ENCODE measurements at regions not wholly inside any gene's neighbourhood (a gene's known extent, or its start where the extent isn't known, plus 50 kb on each side); places are given as distances from the start of the nearest gene placed in this dataset.
"Not testable (repeated sequence)": the region's sequence is repeated elsewhere in the genome, so short reads cannot be mapped to it uniquely, and the experiment has no call there.

GRCh38 chrX:960821-961220 lies 251.6 kb downstream of the CRLF2 start:
- Histone ChIP-seq H3K4me1 (no peaks in the 10 kb centered on the region), H3K27me3 (peaks cover 0 to 9% of the 10 kb centered on the region in 2 donors), H3K36me3 (no peaks in the 10 kb centered on the region), H3K4me3 (no peak overlapping the region), H3K27ac (no peak overlapping the region), H3K9me3 (peaks cover 0 to 3% (median 0%) of the 10 kb centered on the region in 4 donors)
- TF ChIP-seq CTCF (IDR thresholded peaks at IDR 0.05): no peak
- 35 to 40% methylated on average over 8 of the region's 8 CpGs for WGBS, 2 donors
- no peak for DNase-seq (ENCODE audit: low spot score in 2 of 2)

- TF ChIP-seq CTCF (IDR thresholded peaks at IDR 0.05) (no peak), EP300 (IDR thresholded peaks at IDR 0.05) (no peak), POLR2A (IDR thresholded peaks at IDR 0.05) (no peak)
- no peak overlapping the region for H3K27ac ChIP-seq
- no peaks in the 10 kb centered on the region for H3K4me1 ChIP-seq
- peaks cover 0 to 6% (median 0%) of the 10 kb centered on the region in 4 donors for H3K9me3 ChIP-seq
- peaks cover 0 to 9% of the 10 kb centered on the region in 2 donors for H3K27me3 ChIP-seq
- WGBS, 2 donors: 54 to 70% methylated on average over 10 of the region's 10 CpGs
- no peaks in the 10 kb centered on the region for H3K36me3 ChIP-seq
- H3K4me3 ChIP-seq: no peak overlapping the region
- no peak for DNase-seq (ENCODE audit: low spot score in 2 of 2)
These were observed 252.9 kb downstream of the CRLF2 start for GRCh38 chrX:959595-959994.

GRCh38 chrX:955168-955781 lies 257.2 kb downstream of the CRLF2 start:
- not testable (repeated sequence) for DNase-seq (ENCODE audit: low spot score in 2 of 2); H3K27ac ChIP-seq; H3K36me3 ChIP-seq; H3K4me1 ChIP-seq; H3K27me3 ChIP-seq; H3K4me3 ChIP-seq
- H3K9me3 ChIP-seq: peaks cover 0 to 18% (median 0%) of the 10 kb centered on the region in 4 donors
- whole genome bisulfite sequencing, 2 donors: 71 to 81% methylated on average over 1 of the region's 1 CpG

GRCh38 chrX:953879-954482 lies 258.5 kb downstream of the CRLF2 start:
- no peak overlapping the region for H3K27ac ChIP-seq
- no peak for TF ChIP-seq POLR2A (IDR thresholded peaks at IDR 0.05)
- TF ChIP-seq EP300 (IDR thresholded peaks at IDR 0.05): no peak
- no peak for TF ChIP-seq CTCF (IDR thresholded peaks at IDR 0.05)
- H3K36me3 ChIP-seq: no peaks in the 10 kb centered on the region
- no peak overlapping the region for H3K4me3 ChIP-seq
- H3K27me3 ChIP-seq: no peaks in the 10 kb centered on the region
- peaks cover 0 to 20% (median 0%) of the 10 kb centered on the region in 4 donors for H3K9me3 ChIP-seq
- no peaks in the 10 kb centered on the region for H3K4me1 ChIP-seq
- no peak for DNase-seq (ENCODE audit: low spot score in 2 of 2)

GRCh38 chrX:952816-953215 lies 259.6 kb downstream of the CRLF2 start:
- no peak for DNase-seq (ENCODE audit: low spot score in 2 of 2)
- Histone ChIP-seq H3K9me3 (peaks cover 0 to 31% (median 0%) of the 10 kb centered on the region in 4 donors), H3K36me3 (no peaks in the 10 kb centered on the region), H3K4me1 (no peaks in the 10 kb centered on the region), H3K27me3 (no peaks in the 10 kb centered on the region), H3K4me3 (no peak overlapping the region), H3K27ac (no peak overlapping the region)
- 61 to 62% methylated on average over 5 of the region's 5 CpGs for WGBS, 2 donors
- TF ChIP-seq EP300 (IDR thresholded peaks at IDR 0.05): no peak
- TF ChIP-seq POLR2A (IDR thresholded peaks at IDR 0.05): no peak
- no peak for TF ChIP-seq CTCF (IDR thresholded peaks at IDR 0.05)

GRCh38 chrX:947262-947661 lies 265.2 kb downstream of the CRLF2 start:
- WGBS, 2 donors: 63 to 74% methylated on average over 6 of the region's 6 CpGs
- H3K4me3 ChIP-seq: not testable (repeated sequence)

More at GRCh38 chrX:947262-947661, 265.2 kb downstream of the CRLF2 start:
- not testable (repeated sequence) for H3K36me3 ChIP-seq; H3K27ac ChIP-seq; DNase-seq (ENCODE audit: low spot score in 2 of 2); H3K27me3 ChIP-seq; H3K4me1 ChIP-seq
- peaks cover 0 to 15% (median 0%) of the 10 kb centered on the region in 4 donors for H3K9me3 ChIP-seq
